Upper lobe of left lung (tissue), 6 donors: ENCODE measurements at regions not wholly inside any gene's neighbourhood (a gene's known extent, or its start where the extent isn't known, plus 50 kb on each side); places are given as distances from the start of the nearest gene placed in this dataset.
"Not testable (repeated sequence)": the region's sequence is repeated elsewhere in the genome, so short reads cannot be mapped to it uniquely, and the experiment has no call there.

ENCODE experiments used
- ATAC-seq, 2 donors: fragments of 200-7000 bp; cut with Tn5 transposase; one replicate each; pipeline ENCODE4 v1.9.1; 2022; ENCODE audit warnings: mild to moderate bottlenecking in 2 of 2, moderate library complexity in 2 of 2; ENCODE audit not compliant: low FRiP score in 2 of 2
- DNase-seq, 2 donors: peaks; one replicate each; pipeline ENCODE4 v3.0.0-alpha.2; 2019 to 2020
- H3K27ac ChIP-seq, 4 donors: fragments of 200-600 bp; sonication (generic); one replicate each; pipeline ENCODE4 v1.5.1; 2016 to 2019
- H3K27me3 ChIP-seq, 4 donors: fragments of 200-600 bp; sonication (generic); one replicate each; pipeline ENCODE4 v1.5.1; 2017 to 2019
- H3K36me3 ChIP-seq, 4 donors: fragments of 200-600 bp; sonication (generic); one replicate each; pipeline ENCODE4 v1.5.1; 2016 to 2019
- H3K4me1 ChIP-seq, 4 donors: fragments of 200-600 bp; sonication (generic); one replicate each; pipeline ENCODE4 v1.5.1; 2018 to 2019
- H3K4me3 ChIP-seq, 4 donors: fragments of 200-600 bp; sonication (generic); one replicate each; pipeline ENCODE4 v1.5.1; 2017 to 2019; ENCODE audit warnings: mild to moderate bottlenecking in 2 of 4, moderate library complexity in 1 of 4
- H3K9me3 ChIP-seq, 4 donors: fragments of 200-600 bp; sonication (generic); one replicate each; pipeline ENCODE4 v1.5.1; 2018 to 2019
- CTCF ChIP-seq, 6 experiments: fragments of 450-650 bp in 4 of 6; fragments of 200-600 bp in 2 of 6; sonication (generic) in 2 of 6; IDR thresholded peaks; one replicate each; pipeline ENCODE4 v1.5.1; 2016 to 2019; ENCODE audit warnings: antibody characterized with exemption in 6 of 6
- EP300 ChIP-seq, 4 donors: sonication (generic); formaldehyde crosslinking; IDR thresholded peaks; one replicate each; pipeline ENCODE4 v1.5.1; 2017; ENCODE audit warnings: antibody characterized with exemption in 4 of 4, control low read depth in 2 of 4
- POLR2A ChIP-seq, 4 donors: fragments of 450-650 bp; IDR thresholded peaks; one replicate each; pipeline ENCODE4 v1.5.1; 2016 to 2017; ENCODE audit warnings: antibody characterized with exemption in 4 of 4, mild to moderate bottlenecking in 2 of 4
- POLR2AphosphoS5 ChIP-seq, 2 donors: sonication (generic); formaldehyde crosslinking; IDR thresholded peaks; one replicate each; pipeline ENCODE4 v1.5.1; 2017; ENCODE audit warnings: antibody characterized with exemption in 2 of 2
- whole genome bisulfite sequencing, 2 donors: methylation state at CpG; one replicate each; pipeline ENCODE4 v1.1.5; 2017 to 2018; 5-methylcytosine and 5-hydroxymethylcytosine counted together
- donor health status: DM: no; HTN: no; CAD: no; lungs with moderate emphysema.
- donor health status: DM: no; HTN: yes; CAD: no; lungs with severe emphysema.

GRCh38 chr1:201643835-201644104 lies 104.8 kb downstream of the NAV1 start:
- peaks cover 0 to 4% (median 0%) of the 10 kb centered on the region in 4 donors for H3K27me3 ChIP-seq
- H3K4me1 ChIP-seq, result peaks cover 9 to 13% (median 12%) of the 10 kb centered on the region in 4 donors
- H3K9me3 ChIP-seq, result no peaks in the 10 kb centered on the region
- 78 to 81% methylated on average over 4 of the region's 4 CpGs for WGBS, 2 donors
- H3K4me3 ChIP-seq, result no peak overlapping the region
- no peak for TF ChIP-seq EP300 (IDR thresholded peaks at IDR 0.05)
- TF ChIP-seq CTCF (IDR thresholded peaks at IDR 0.05), result no peak
- no peak for TF ChIP-seq POLR2AphosphoS5 (IDR thresholded peaks at IDR 0.05)
- TF ChIP-seq POLR2A (IDR thresholded peaks at IDR 0.05), result no peak
- DNase-seq (no peak), ATAC-seq (no peak)
- no peak overlapping the region for H3K27ac ChIP-seq
- H3K36me3 ChIP-seq, result no peaks in the 10 kb centered on the region

GRCh38 chr1:201644197-201644596 lies 105.3 kb downstream of the NAV1 start:
- WGBS, 2 donors, result 72 to 79% methylated on average over 2 of the region's 2 CpGs
- Histone ChIP-seq H3K36me3 (peaks cover 0 to 4% (median 0%) of the 10 kb centered on the region in 4 donors), H3K4me1 (peaks cover 13 to 17% (median 16%) of the 10 kb centered on the region in 4 donors)

GRCh38 chr1:201645000-201645399 lies 106.1 kb downstream of the NAV1 start:
- WGBS, 2 donors, result 96 to 100% methylated on average over 4 of the region's 6 CpGs
- not testable (repeated sequence) for H3K36me3 ChIP-seq, H3K4me3 ChIP-seq, H3K27ac ChIP-seq, DNase-seq, H3K27me3 ChIP-seq, H3K9me3 ChIP-seq, ATAC-seq
- peaks cover 22 to 25% (median 23%) of the 10 kb centered on the region in 4 donors for H3K4me1 ChIP-seq

More at GRCh38 chr1:201644197-201644596, 105.3 kb downstream of the NAV1 start:
- DNase-seq, result no peak
- TF ChIP-seq POLR2AphosphoS5 (IDR thresholded peaks at IDR 0.05), result no peak
- TF ChIP-seq CTCF (IDR thresholded peaks at IDR 0.05), result no peak
- TF ChIP-seq EP300 (IDR thresholded peaks at IDR 0.05), result no peak
- no peak for TF ChIP-seq POLR2A (IDR thresholded peaks at IDR 0.05)
- H3K9me3 ChIP-seq, result no peaks in the 10 kb centered on the region
- H3K27ac ChIP-seq, result no peak overlapping the region
- H3K27me3 ChIP-seq, result peaks cover 0 to 4% (median 1%) of the 10 kb centered on the region in 4 donors
- no peak for ATAC-seq
- H3K4me3 ChIP-seq, result no peak overlapping the region

GRCh38 chr1:201645956-201646355 lies 107.0 kb downstream of the NAV1 start:
- no peak for ATAC-seq
- TF ChIP-seq EP300 (IDR thresholded peaks at IDR 0.05) (no peak), CTCF (IDR thresholded peaks at IDR 0.05) (no peak), POLR2A (IDR thresholded peaks at IDR 0.05) (no peak), POLR2AphosphoS5 (IDR thresholded peaks at IDR 0.05) (no peak)

GRCh38 chr1:201646411-201647022 lies 107.6 kb downstream of the NAV1 start:
- Histone ChIP-seq H3K4me3 (no peak overlapping the region), H3K36me3 (peaks cover 0 to 6% (median 0%) of the 10 kb centered on the region in 4 donors), H3K27ac (no peak overlapping the region), H3K9me3 (no peaks in the 10 kb centered on the region), H3K4me1 (peaks cover 22 to 34% (median 33%) of the 10 kb centered on the region in 4 donors), H3K27me3 (peaks cover 0 to 4% (median 1%) of the 10 kb centered on the region in 4 donors)
- no peak for TF ChIP-seq EP300 (IDR thresholded peaks at IDR 0.05)
- no peak for TF ChIP-seq POLR2AphosphoS5 (IDR thresholded peaks at IDR 0.05)
- TF ChIP-seq POLR2A (IDR thresholded peaks at IDR 0.05), result no peak
- no peak for TF ChIP-seq CTCF (IDR thresholded peaks at IDR 0.05)
- ATAC-seq (no peak), DNase-seq (no peak)
- 81 to 82% methylated on average over 8 of the region's 8 CpGs for WGBS, 2 donors

More at GRCh38 chr1:201645956-201646355, 107.0 kb downstream of the NAV1 start:
- peaks cover 0 to 4% (median 1%) of the 10 kb centered on the region in 4 donors for H3K27me3 ChIP-seq
- 45 to 64% methylated on average over 3 of the region's 3 CpGs for WGBS, 2 donors
- H3K27ac ChIP-seq, result no peak overlapping the region
- peaks cover 22 to 34% (median 32%) of the 10 kb centered on the region in 4 donors for H3K4me1 ChIP-seq
- H3K4me3 ChIP-seq, result no peak overlapping the region
- H3K36me3 ChIP-seq, result peaks cover 0 to 6% (median 0%) of the 10 kb centered on the region in 4 donors
- no peaks in the 10 kb centered on the region for H3K9me3 ChIP-seq
- DNase-seq, result no peak
